ENCODE measurements at regions not wholly inside any gene's neighbourhood (a gene's known extent, or its start where the extent isn't known, plus 50 kb on each side); places are given as distances from the start of the nearest gene placed in this dataset.
A peak's percentile ranks its signal among the peaks of the same experiment; 100 is the strongest.

- Mint-ChIP-seq H3K4me3 (ENCODE audit: unreplicated experiment) (no peak overlapping the region), H3K36me3 (ENCODE audit: unreplicated experiment) (no peaks in the 10 kb centered on the region), H3K27ac (ENCODE audit: unreplicated experiment) (no peak overlapping the region), H3K9me3 (ENCODE audit: unreplicated experiment) (no peaks in the 10 kb centered on the region), H3K27me3 (ENCODE audit: unreplicated experiment) (peaks cover 6% of the 10 kb centered on the region), H3K4me1 (ENCODE audit: unreplicated experiment) (no peaks in the 10 kb centered on the region)
- no peak for DNase-seq (ENCODE audit: extremely low spot score, unreplicated experiment)
- TF ChIP-seq CTCF (IDR thresholded peaks at IDR 0.05): no peak
These were observed 1253.8 kb downstream of the C4orf33 start for GRCh38 chr4:130349745-130350144.

GRCh38 chr4:130356873-130357272 is 1260.9 kb downstream of the C4orf33 start:
- Mint-ChIP-seq H3K27ac (ENCODE audit: unreplicated experiment) (no peak overlapping the region), H3K4me1 (ENCODE audit: unreplicated experiment) (no peaks in the 10 kb centered on the region), H3K9me3 (ENCODE audit: unreplicated experiment) (no peaks in the 10 kb centered on the region), H3K4me3 (ENCODE audit: unreplicated experiment) (no peak overlapping the region), H3K36me3 (ENCODE audit: unreplicated experiment) (no peaks in the 10 kb centered on the region), H3K27me3 (ENCODE audit: unreplicated experiment) (no peaks in the 10 kb centered on the region)
- no peak for TF ChIP-seq CTCF (IDR thresholded peaks at IDR 0.05)
- DNase-seq (ENCODE audit: extremely low spot score, unreplicated experiment): no peak

GRCh38 chr4:130359542-130359941 is 1263.6 kb downstream of the C4orf33 start:
- H3K27ac Mint-ChIP-seq (ENCODE audit: unreplicated experiment): no peak overlapping the region
- H3K4me3 Mint-ChIP-seq (ENCODE audit: unreplicated experiment): no peak overlapping the region
- H3K36me3 Mint-ChIP-seq (ENCODE audit: unreplicated experiment): no peaks in the 10 kb centered on the region
- H3K9me3 Mint-ChIP-seq (ENCODE audit: unreplicated experiment): no peaks in the 10 kb centered on the region
- H3K27me3 Mint-ChIP-seq (ENCODE audit: unreplicated experiment): no peaks in the 10 kb centered on the region
- peak; percentile 72 for TF ChIP-seq CTCF (IDR thresholded peaks at IDR 0.05)
- no peak for DNase-seq (ENCODE audit: extremely low spot score, unreplicated experiment)
- H3K4me1 Mint-ChIP-seq (ENCODE audit: unreplicated experiment): no peaks in the 10 kb centered on the region

GRCh38 chr4:130361616-130362015 is 1265.7 kb downstream of the C4orf33 start:
- no peak for DNase-seq (ENCODE audit: extremely low spot score, unreplicated experiment)
- no peak for TF ChIP-seq CTCF (IDR thresholded peaks at IDR 0.05)
- H3K27me3 Mint-ChIP-seq (ENCODE audit: unreplicated experiment): no peaks in the 10 kb centered on the region
- H3K4me1 Mint-ChIP-seq (ENCODE audit: unreplicated experiment): no peaks in the 10 kb centered on the region
- H3K36me3 Mint-ChIP-seq (ENCODE audit: unreplicated experiment): no peaks in the 10 kb centered on the region
- H3K9me3 Mint-ChIP-seq (ENCODE audit: unreplicated experiment): no peaks in the 10 kb centered on the region
- H3K4me3 Mint-ChIP-seq (ENCODE audit: unreplicated experiment): no peak overlapping the region
- H3K27ac Mint-ChIP-seq (ENCODE audit: unreplicated experiment): no peak overlapping the region

GRCh38 chr4:130368668-130369067 is 1272.7 kb downstream of the C4orf33 start:
- Mint-ChIP-seq H3K9me3 (ENCODE audit: unreplicated experiment) (no peaks in the 10 kb centered on the region), H3K36me3 (ENCODE audit: unreplicated experiment) (no peaks in the 10 kb centered on the region), H3K4me1 (ENCODE audit: unreplicated experiment) (no peaks in the 10 kb centered on the region), H3K27ac (ENCODE audit: unreplicated experiment) (no peak overlapping the region), H3K27me3 (ENCODE audit: unreplicated experiment) (no peaks in the 10 kb centered on the region), H3K4me3 (ENCODE audit: unreplicated experiment) (no peak overlapping the region)
- no peak for TF ChIP-seq CTCF (IDR thresholded peaks at IDR 0.05)
- no peak for DNase-seq (ENCODE audit: extremely low spot score, unreplicated experiment)
